GM21786 (cell line): ENCODE measurements at regions not wholly inside any gene's neighbourhood (a gene's known extent, or its start where the extent isn't known, plus 50 kb on each side); places are given as distances from the start of the nearest gene placed in this dataset.
A peak's percentile ranks its signal among the peaks of the same experiment; 100 is the strongest.
"Not testable (repeated sequence)": the region's sequence is repeated elsewhere in the genome, so short reads cannot be mapped to it uniquely, and the experiment has no call there.

Source experiments
- ATAC-seq: cut with Tn5 transposase; IDR thresholded peaks from one replicate; pipeline ENCODE4 v1.9.1; 2021; ENCODE audit not compliant: unreplicated experiment

GRCh38 chr7:131039836-131040235 lies 287.8 kb upstream of the MKLN1 start:
- ATAC-seq: no peak

- no peak for ATAC-seq
These were observed 287.2 kb upstream of the MKLN1 start for GRCh38 chr7:131040467-131040932.

- ATAC-seq: not testable (repeated sequence)
These were observed 286.5 kb upstream of the MKLN1 start for GRCh38 chr7:131041012-131041695.

- ATAC-seq: no peak
These were observed 285.2 kb upstream of the MKLN1 start for GRCh38 chr7:131042269-131043160.

GRCh38 chr7:131045526-131045925 lies 282.1 kb upstream of the MKLN1 start:
- no peak for ATAC-seq

- ATAC-seq: no peak
These were observed 281.4 kb upstream of the MKLN1 start for GRCh38 chr7:131046246-131046645.

GRCh38 chr7:131047651-131048304 lies 279.9 kb upstream of the MKLN1 start:
- no peak for ATAC-seq

GRCh38 chr7:131051304-131051703 lies 276.4 kb upstream of the MKLN1 start:
- no peak for ATAC-seq

- ATAC-seq: no peak
These were observed 275.3 kb upstream of the MKLN1 start for GRCh38 chr7:131052285-131052904.

GRCh38 chr7:131056007-131056406 lies 271.7 kb upstream of the MKLN1 start:
- ATAC-seq: no peak

GRCh38 chr7:131057015-131057793 lies 270.5 kb upstream of the MKLN1 start:
- peak; percentile 54 for ATAC-seq

GRCh38 chr7:131057794-131058070 lies 269.9 kb upstream of the MKLN1 start:
- peak; percentile 26 for ATAC-seq

- ATAC-seq: not testable (repeated sequence)
These were observed 269.0 kb upstream of the MKLN1 start for GRCh38 chr7:131058561-131059288.

GRCh38 chr7:131059401-131059800 lies 268.3 kb upstream of the MKLN1 start:
- not testable (repeated sequence) for ATAC-seq

GRCh38 chr7:131061158-131061557 lies 266.5 kb upstream of the MKLN1 start:
- no peak for ATAC-seq

- no peak for ATAC-seq
These were observed 265.9 kb upstream of the MKLN1 start for GRCh38 chr7:131061818-131062217.

GRCh38 chr7:131066635-131067034 lies 261.0 kb upstream of the MKLN1 start:
- no peak for ATAC-seq

GRCh38 chr7:131067220-131067619 lies 260.5 kb upstream of the MKLN1 start:
- ATAC-seq: no peak

- ATAC-seq: no peak
These were observed 259.1 kb upstream of the MKLN1 start for GRCh38 chr7:131068604-131069021.
